HG02970 (cell line): ENCODE measurements at regions not wholly inside any gene's neighbourhood (a gene's known extent, or its start where the extent isn't known, plus 50 kb on each side); places are given as distances from the start of the nearest gene placed in this dataset.

Experiments used
- ATAC-seq: cut with Tn5 transposase; IDR thresholded peaks from one replicate; pipeline ENCODE4 v1.9.1; 2021; ENCODE audit warnings: mild to moderate bottlenecking, moderate library complexity, moderate number of reproducible peaks; ENCODE audit not compliant: unreplicated experiment, low FRiP score

- no peak for ATAC-seq
These were observed 157.1 kb upstream of the SMLR1 start for GRCh38 chr6:130670142-130670541.

GRCh38 chr6:130671119-130671518, 156.1 kb upstream of the SMLR1 start:
- ATAC-seq = no peak

- ATAC-seq = no peak
These were observed 155.6 kb upstream of the SMLR1 start for GRCh38 chr6:130671577-130671976.

GRCh38 chr6:130672153-130672552, 155.1 kb upstream of the SMLR1 start:
- no peak for ATAC-seq

- no peak for ATAC-seq
These were observed 152.6 kb upstream of the SMLR1 start for GRCh38 chr6:130674604-130675003.

GRCh38 chr6:130675072-130675471, 152.1 kb upstream of the SMLR1 start:
- no peak for ATAC-seq

GRCh38 chr6:130676077-130676772, 151.0 kb upstream of the SMLR1 start:
- no peak for ATAC-seq

GRCh38 chr6:130676773-130677144, 150.4 kb upstream of the SMLR1 start:
- no peak for ATAC-seq

GRCh38 chr6:130677312-130677711, 149.9 kb upstream of the SMLR1 start:
- ATAC-seq = no peak

- no peak for ATAC-seq
These were observed 149.4 kb upstream of the SMLR1 start for GRCh38 chr6:130677766-130678165.

- no peak for ATAC-seq
These were observed 147.5 kb upstream of the SMLR1 start for GRCh38 chr6:130679684-130680083.

- no peak for ATAC-seq
These were observed 147.1 kb upstream of the SMLR1 start for GRCh38 chr6:130680116-130680515.

GRCh38 chr6:130681028-130681427, 146.2 kb upstream of the SMLR1 start:
- ATAC-seq = no peak

GRCh38 chr6:130682066-130682465, 145.1 kb upstream of the SMLR1 start:
- ATAC-seq = no peak

GRCh38 chr6:130683761-130684517, 143.3 kb upstream of the SMLR1 start:
- ATAC-seq = no peak

GRCh38 chr6:130692659-130693058, 134.5 kb upstream of the SMLR1 start:
- ATAC-seq = no peak

GRCh38 chr6:130693944-130694343, 133.3 kb upstream of the SMLR1 start:
- no peak for ATAC-seq

- ATAC-seq = no peak
These were observed 132.6 kb upstream of the SMLR1 start for GRCh38 chr6:130694606-130695005.

GRCh38 chr6:130696806-130697205, 130.4 kb upstream of the SMLR1 start:
- ATAC-seq = no peak

GRCh38 chr6:130697271-130697994, 129.8 kb upstream of the SMLR1 start:
- ATAC-seq = no peak

- no peak for ATAC-seq
These were observed 129.1 kb upstream of the SMLR1 start for GRCh38 chr6:130697995-130698535.
